ENCODE measurements at regions not wholly inside any gene's neighbourhood (a gene's known extent, or its start where the extent isn't known, plus 50 kb on each side); places are given as distances from the start of the nearest gene placed in this dataset.

DNA sequence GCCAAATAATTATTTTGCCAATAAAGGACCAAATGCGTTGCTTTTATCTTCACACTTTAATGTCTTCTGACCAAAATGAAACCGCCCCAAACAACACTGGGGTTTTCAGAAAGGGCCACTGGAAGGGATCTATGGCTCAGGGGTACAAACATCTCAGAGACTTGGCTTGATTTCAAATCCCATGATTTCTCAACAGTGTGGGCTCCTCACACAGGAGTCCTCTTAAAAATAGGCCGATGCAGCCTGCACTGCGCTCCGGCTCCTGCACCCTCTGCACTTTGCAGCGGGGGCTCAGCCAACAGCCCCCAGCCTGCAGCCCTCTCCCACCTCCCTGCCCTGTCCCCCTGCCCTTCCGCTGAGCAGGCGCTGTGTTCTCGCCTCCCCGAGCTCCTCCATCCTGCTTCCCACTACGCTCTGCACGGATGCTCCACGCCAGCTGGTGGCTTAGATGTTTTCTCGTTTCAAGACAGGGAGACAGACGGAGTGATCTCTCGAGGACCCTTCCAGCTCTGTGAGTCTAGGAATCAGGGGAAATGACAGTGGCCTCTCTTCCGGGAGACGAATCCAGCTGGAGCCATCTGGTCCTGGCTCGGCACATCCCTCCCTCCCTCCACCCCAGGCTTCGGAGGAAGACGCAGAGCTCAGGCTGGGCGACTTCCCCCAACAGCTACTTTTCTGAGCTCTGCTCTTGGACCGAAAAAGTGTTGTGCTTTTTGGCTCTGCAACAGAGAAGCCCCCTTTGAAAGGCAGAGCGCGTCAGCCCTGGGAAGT is 71.4 kb downstream of the KCNF1 start:
- TF ChIP-seq, protein P1, sequence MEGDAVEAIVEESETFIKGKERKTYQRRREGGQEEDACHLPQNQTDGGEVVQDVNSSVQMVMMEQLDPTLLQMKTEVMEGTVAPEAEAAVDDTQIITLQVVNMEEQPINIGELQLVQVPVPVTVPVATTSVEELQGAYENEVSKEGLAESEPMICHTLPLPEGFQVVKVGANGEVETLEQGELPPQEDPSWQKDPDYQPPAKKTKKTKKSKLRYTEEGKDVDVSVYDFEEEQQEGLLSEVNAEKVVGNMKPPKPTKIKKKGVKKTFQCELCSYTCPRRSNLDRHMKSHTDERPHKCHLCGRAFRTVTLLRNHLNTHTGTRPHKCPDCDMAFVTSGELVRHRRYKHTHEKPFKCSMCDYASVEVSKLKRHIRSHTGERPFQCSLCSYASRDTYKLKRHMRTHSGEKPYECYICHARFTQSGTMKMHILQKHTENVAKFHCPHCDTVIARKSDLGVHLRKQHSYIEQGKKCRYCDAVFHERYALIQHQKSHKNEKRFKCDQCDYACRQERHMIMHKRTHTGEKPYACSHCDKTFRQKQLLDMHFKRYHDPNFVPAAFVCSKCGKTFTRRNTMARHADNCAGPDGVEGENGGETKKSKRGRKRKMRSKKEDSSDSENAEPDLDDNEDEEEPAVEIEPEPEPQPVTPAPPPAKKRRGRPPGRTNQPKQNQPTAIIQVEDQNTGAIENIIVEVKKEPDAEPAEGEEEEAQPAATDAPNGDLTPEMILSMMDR (IDR thresholded peaks at IDR 0.05; ENCODE audit: extremely low read depth in 1 of 2, insufficient read depth in 1 of 2, low read depth in 1 of 2, low read length in 2 of 2), result no peak
- TF ChIP-seq, protein P2, sequence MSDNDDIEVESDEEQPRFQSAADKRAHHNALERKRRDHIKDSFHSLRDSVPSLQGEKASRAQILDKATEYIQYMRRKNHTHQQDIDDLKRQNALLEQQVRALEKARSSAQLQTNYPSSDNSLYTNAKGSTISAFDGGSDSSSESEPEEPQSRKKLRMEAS (IDR thresholded peaks at IDR 0.05; ENCODE audit: insufficient read depth, insufficient read length), result no peak
